ENCODE measurements at regions not wholly inside any gene's neighbourhood (a gene's known extent, or its start where the extent isn't known, plus 50 kb on each side); places are given as distances from the start of the nearest gene placed in this dataset.

- DNase-seq (ENCODE audit: low read depth in 3 of 3): no peak
Measured at GRCh38 chr4:13933191-13933590, 305.7 kb upstream of the BOD1L1 start.

GRCh38 chr4:13938299-13938698, 310.8 kb upstream of the BOD1L1 start:
- DNase-seq (ENCODE audit: low read depth in 3 of 3): no peak

GRCh38 chr4:13940921-13941320, 313.4 kb upstream of the BOD1L1 start:
- DNase-seq (ENCODE audit: low read depth in 3 of 3): no peak

- DNase-seq (ENCODE audit: low read depth in 3 of 3): no peak
Measured at GRCh38 chr4:13942977-13943376, 315.5 kb upstream of the BOD1L1 start.

GRCh38 chr4:13944095-13944511, 316.6 kb upstream of the BOD1L1 start:
- no peak for DNase-seq (ENCODE audit: low read depth in 3 of 3)

- DNase-seq (ENCODE audit: low read depth in 3 of 3): no peak
Measured at GRCh38 chr4:13947921-13948320, 320.4 kb upstream of the BOD1L1 start.

- DNase-seq (ENCODE audit: low read depth in 3 of 3): no peak
Measured at GRCh38 chr4:13950491-13950890, 323.0 kb upstream of the BOD1L1 start.

GRCh38 chr4:13953083-13953482, 325.6 kb upstream of the BOD1L1 start:
- DNase-seq (ENCODE audit: low read depth in 3 of 3): no peak

- no peak for DNase-seq (ENCODE audit: low read depth in 3 of 3)
Measured at GRCh38 chr4:13955551-13955950, 328.0 kb upstream of the BOD1L1 start.

- DNase-seq (ENCODE audit: low read depth in 3 of 3): no peak
Measured at GRCh38 chr4:13956947-13957346, 329.4 kb upstream of the BOD1L1 start.

- DNase-seq (ENCODE audit: low read depth in 3 of 3): no peak
Measured at GRCh38 chr4:13957871-13958270, 330.3 kb upstream of the BOD1L1 start.

- DNase-seq (ENCODE audit: low read depth in 3 of 3): no peak
Measured at GRCh38 chr4:13963601-13964000, 336.1 kb upstream of the BOD1L1 start.

- DNase-seq (ENCODE audit: low read depth in 3 of 3): no peak
Measured at GRCh38 chr4:13966231-13967195, 339.0 kb upstream of the BOD1L1 start.

GRCh38 chr4:13968723-13969122, 341.2 kb upstream of the BOD1L1 start:
- no peak for DNase-seq (ENCODE audit: low read depth in 3 of 3)

GRCh38 chr4:13970349-13970748, 342.8 kb upstream of the BOD1L1 start:
- no peak for DNase-seq (ENCODE audit: low read depth in 3 of 3)

GRCh38 chr4:13977746-13978145, 350.2 kb upstream of the BOD1L1 start:
- DNase-seq (ENCODE audit: low read depth in 3 of 3): no peak

GRCh38 chr4:13980317-13981310, 353.1 kb upstream of the BOD1L1 start:
- DNase-seq (ENCODE audit: low read depth in 3 of 3): no peak

- DNase-seq (ENCODE audit: low read depth in 3 of 3): no peak
Measured at GRCh38 chr4:13981499-13981898, 354.0 kb upstream of the BOD1L1 start.

- DNase-seq (ENCODE audit: low read depth in 3 of 3): no peak
Measured at GRCh38 chr4:13982010-13982409, 354.5 kb upstream of the BOD1L1 start.

GRCh38 chr4:13983189-13983790, 355.8 kb upstream of the BOD1L1 start:
- no peak for DNase-seq (ENCODE audit: low read depth in 3 of 3)

- no peak for DNase-seq (ENCODE audit: low read depth in 3 of 3)
Measured at GRCh38 chr4:13984991-13985800, 357.7 kb upstream of the BOD1L1 start.

Measured in stimulated activated CD4-positive, alpha-beta T cell treated with anti-CD3 and anti-CD28 coated beads, TNF-alpha, amount 100 ng/mL, for 4 hours (primary cell).